Activated CD4-positive, alpha-beta T cell treated with anti-CD3 and anti-CD28 coated beads for 24 hours (primary cell): ENCODE measurements at regions not wholly inside any gene's neighbourhood (a gene's known extent, or its start where the extent isn't known, plus 50 kb on each side); places are given as distances from the start of the nearest gene placed in this dataset.
"Not testable (repeated sequence)": the region's sequence is repeated elsewhere in the genome, so short reads cannot be mapped to it uniquely, and the experiment has no call there.

Experiments used
- DNase-seq, 2 donors: peaks; one replicate each; pipeline ENCODE4 v3.0.0-alpha.2; 2020; ENCODE audit warnings: low read depth in 2 of 2

DNA sequence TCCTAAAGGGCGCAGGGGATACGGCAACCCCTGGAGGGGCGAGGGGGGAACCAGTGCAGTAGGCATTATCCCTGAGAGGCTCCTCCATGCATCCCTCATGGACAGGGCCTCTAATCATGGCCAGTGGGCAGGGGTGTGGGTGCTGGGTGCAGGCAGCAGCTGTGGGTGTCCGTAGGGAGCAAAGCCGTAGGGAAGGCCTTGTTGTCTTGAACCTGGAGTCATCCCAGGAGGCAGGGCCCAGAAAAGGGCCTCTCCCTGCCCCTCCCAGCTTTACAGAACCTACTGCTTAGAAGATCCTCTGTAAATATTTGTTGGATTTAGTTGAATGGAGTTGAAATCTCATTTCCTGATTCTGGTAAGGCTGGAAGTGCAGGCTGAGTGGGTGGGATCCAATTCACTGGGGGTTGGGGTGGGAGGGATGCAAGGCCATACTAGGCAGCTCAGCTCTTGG, 207.0 kb upstream of the HAAO start:
- no peak for DNase-seq

- DNase-seq = no peak
Measured at GRCh38 chr2:42998721-42999120, 206.3 kb upstream of the HAAO start.

- no peak for DNase-seq
Measured at GRCh38 chr2:42996528-42996927, 204.1 kb upstream of the HAAO start.

DNA sequence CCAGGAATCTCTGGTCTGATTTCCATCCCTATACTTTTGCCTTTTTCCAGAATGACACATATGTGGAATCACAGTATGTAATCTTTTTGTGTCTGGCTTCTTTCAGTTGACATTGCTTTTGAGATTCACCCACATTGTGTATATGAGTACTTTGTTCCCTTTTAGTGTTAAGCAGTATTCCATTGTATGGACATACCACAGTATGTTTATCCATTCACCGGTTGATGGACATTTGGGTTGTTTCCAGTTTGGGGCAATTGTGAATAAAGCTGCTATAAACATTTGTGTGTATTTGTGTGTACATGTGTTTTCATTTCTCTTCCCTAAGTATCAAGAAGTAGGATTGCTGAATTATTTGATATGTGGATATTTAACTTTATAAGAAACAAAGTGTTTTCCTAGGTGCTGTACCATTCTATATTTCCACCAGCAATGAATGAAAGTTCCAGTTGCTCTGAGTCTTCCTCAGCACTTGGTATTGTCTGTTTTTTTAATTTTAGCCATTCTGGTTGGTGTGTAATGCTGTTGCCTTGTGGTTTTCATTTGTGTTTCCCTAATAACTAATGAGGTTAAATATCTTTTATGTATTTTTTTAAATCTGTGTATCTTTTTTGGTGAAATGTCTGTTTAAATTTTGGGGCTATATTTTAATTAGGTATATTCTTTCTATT, 203.5 kb upstream of the HAAO start:
- no peak for DNase-seq

DNA sequence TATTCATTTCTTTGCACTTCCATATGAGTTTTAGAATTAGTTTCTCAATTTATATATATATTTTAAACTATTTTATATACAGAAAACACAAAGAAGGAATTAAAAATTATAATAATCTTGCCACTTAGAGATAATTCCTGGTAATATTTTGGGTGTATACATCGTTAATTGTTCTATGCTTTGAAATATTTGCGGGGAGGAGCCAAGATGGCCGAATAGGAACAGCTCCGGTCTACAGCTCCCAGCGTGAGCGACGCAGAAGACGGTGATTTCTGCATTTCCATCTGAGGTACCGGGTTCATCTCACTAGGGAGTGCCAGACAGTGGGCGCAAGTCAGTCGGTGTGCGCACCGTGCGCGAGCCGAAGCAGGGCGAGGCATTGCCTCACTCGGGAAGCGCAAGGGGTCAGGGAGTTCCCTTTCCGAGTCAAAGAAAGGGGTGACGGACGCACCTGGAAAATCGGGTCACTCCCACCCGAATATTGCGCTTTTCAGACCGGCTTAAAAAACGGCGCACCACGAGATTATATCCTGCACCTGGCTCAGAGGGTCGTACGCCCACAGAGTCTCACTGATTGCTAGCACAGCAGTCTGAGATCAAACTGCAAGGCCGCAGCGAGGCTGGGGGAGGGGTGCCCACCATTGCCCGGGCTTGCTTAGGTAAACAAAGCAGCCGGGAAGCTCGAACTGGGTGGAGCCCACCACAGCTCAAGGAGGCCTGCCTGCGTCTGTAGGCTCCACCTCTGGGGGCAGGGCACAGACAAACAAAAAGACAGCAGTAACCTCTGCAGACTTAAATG, 197.1 kb upstream of the HAAO start:
- not testable (repeated sequence) for DNase-seq

DNA sequence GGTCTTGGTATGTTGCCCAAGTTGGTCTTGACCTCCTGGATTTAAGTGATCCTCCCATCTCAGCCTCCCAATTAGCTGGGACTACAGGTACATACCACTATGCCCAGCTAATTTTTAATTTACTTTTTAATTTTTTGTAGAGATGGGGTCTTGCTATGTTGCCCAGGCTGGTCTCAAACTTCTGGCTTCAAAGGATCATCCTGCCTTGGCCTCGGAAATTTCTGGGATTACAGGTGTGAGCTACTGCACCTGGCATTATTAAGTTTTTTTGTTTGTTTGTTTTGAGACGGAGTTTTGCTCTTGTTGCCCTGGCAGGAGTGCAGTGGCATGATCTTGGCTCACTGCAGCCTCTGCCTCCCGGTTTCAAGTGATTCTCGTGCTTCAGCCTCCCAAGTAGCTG, 195.7 kb upstream of the HAAO start:
- DNase-seq = not testable (repeated sequence)

GRCh38 chr2:42987112-42987922, 194.9 kb upstream of the HAAO start:
- no peak for DNase-seq

DNA sequence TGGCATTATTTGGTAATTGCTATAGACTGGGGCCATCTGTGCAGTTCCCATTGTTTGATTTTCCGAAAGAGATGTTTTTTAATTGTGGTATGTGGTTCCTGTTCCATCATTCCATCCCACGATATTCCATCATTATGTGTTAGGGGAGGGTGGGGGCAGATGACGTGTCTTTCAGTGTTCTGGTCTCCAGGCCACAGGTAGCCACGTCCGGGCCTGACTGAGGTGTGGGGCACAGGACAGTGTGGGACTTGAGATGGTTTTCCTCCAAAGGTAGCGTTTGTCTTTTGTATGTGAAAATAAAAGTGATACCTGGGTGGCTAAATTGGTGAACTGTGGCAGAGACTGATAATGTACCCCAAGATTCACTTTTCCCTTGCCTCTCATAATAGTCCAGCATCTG, 192.2 kb upstream of the HAAO start:
- DNase-seq = no peak

DNA sequence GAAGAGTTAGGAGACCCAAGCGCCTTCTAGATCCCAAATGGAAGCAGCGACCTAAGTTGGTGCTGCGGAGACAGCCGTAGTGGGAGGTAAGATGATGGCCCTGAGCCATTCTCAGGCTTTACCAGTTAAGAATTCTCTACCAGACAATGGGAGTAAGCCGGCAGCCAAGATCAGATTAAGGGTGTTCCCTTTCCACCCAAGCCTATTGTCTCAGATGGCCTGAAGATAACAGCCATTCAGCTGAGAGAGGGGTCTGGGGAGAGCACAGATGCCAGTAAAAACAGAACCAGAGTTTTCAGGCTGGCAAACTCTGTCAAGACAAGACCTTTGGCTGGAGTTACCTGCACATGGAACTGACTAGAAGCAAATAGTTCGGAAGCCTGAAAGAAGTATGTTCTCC, 191.7 kb upstream of the HAAO start:
- DNase-seq = no peak

DNA sequence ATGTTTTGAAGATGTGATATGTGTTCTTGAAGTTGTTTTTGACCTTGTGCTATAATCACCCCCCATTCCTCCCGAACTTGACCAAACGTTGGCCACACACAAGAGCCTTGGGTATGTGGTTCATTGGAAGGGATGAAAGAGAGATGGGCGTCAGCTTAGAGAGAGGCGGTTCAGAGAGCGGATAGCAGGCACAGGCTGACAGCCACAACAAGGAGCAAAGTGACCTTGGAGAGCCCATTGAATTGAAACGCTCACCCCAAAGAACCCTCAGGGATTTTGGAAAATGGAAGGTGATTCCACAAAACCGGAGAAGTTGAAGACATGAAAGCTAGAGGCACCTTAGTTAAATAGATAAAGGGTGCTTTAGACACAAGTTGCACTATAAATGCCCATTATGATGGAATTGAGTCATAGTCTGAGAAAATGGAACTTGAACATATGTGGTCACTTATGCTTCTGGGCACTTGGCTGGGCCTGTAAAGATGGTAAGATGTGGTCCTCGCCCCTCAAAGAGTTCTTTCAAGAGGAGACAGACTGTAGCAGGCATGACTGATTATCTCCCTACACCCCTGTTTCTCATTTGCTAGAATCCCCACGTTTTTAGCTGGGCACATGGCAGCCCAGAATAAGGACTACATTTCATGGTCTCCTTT, 188.5 kb upstream of the HAAO start:
- DNase-seq = no peak

DNA sequence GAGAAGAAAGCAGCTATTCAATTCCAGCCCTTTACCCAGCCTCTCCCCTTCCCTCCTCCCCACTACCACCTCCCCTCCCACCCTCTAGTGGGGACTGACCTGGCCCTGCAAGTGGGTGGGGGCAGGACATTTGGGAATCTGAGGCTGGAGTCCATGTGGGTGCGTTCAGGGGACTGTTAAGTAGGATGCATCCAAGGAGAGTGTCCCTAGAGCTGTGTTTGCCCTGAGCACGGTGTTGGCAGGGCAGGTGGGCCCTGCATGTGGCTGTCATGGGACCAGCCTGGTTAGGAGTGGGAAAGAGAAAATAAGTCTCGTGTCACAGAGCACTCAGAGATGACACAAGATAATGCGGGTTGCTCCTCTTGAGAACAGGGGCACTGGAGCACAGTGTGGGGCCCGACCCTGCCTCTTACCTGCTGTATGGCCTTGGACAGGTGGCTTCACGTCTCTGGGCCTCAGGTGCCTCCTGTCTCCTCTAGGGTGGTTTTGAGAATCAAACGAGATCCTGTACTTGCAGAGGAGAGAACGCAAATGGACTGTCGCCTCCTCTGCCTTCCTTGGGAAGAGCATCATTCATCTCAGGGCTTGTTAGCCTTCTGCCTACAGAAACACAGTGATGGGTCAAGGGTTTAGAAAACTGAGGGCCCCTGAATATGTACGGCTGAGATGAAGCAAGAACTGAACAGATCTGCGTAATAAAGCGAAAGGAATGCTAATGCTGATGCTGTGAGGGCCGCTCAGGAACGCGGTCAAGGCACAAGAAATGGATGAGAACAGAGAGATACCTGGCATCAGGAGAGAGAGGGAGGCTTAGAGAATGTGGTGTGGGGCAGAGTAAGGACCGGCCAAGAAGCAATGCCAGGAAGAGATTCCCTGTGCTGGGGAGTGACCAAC, 187.7 kb upstream of the HAAO start:
- DNase-seq = no peak

DNA sequence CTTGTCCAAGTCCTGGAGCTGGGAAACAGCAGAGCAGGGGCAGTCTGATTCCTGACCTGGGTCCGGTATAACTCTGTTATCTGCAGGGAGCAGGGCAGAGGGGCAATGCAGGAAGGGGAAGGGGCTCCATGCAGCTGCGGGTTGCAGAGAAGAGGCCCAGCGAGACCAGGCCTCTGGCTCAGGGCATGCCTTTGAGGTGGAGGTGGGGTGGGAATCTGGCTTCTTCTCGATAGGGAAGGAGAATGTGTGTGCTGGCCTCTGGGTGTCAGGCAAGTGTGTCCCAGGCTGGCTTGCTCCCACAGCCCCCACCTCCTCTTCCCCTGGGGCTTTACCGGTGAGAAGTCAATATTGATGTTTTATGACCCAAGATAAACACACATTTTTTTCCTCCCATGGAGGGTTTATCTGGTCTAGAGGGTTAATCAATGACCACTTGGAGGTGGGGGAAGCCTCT, 187.1 kb upstream of the HAAO start:
- no peak for DNase-seq

DNA sequence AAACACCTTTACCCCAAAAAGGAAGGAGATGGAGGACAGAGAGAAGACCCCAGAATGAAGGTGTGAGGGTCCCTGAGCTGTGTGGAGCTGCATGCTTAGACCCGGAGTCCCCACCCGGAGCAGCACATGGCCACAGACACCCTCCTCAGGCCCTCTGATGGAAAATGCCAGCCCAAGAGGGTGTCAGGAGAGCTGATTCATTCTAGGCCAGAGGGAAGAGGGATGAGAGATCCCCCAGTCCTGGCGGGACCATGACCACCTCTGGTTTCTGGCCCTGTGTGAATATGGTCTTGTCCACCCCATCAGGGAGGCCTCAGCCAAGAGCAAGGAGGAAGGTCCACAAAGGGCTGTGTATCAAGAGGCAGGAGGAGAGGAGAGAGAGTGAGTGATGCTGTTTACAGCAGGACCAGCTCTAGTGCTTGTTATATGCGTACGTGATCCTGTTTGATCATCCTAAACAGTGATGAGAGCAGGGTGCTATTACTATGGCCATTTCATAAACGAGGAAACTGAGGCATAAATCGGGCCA, 186.6 kb upstream of the HAAO start:
- DNase-seq = no peak

DNA sequence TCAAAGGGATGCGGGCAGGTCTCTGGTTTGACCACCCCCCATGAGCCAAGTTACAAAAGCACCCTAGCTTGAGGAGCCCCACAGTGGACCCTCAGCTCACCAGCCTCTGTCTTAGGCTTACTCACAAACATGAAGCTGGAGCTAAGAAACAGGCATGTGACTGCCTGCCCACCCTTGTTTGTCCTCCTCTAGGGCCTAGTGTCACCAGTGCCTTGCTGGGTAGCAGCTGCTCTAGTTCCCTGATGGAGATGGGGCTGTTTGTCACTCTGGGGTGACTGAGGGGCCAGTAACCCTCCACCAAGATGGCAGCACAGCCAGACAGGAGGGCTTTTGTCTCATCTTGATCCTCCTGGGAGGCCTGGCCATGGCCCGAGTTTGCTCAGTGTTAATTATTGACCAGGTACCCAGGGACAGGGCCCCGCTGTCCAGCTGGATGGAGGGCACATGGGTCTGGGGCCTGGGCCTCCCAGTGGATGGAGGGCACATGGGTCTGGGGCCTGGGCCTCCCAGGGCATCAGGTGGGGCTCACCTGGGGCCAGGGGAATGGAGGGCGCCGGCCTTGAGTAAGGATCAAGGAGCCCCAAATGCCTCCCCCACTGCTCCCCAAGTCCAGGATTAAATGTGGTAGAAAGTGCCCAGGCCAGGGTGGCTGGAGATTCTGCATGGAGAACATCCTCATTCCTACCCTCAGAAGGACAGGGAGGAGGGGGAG, 185.9 kb upstream of the HAAO start:
- DNase-seq = no peak

DNA sequence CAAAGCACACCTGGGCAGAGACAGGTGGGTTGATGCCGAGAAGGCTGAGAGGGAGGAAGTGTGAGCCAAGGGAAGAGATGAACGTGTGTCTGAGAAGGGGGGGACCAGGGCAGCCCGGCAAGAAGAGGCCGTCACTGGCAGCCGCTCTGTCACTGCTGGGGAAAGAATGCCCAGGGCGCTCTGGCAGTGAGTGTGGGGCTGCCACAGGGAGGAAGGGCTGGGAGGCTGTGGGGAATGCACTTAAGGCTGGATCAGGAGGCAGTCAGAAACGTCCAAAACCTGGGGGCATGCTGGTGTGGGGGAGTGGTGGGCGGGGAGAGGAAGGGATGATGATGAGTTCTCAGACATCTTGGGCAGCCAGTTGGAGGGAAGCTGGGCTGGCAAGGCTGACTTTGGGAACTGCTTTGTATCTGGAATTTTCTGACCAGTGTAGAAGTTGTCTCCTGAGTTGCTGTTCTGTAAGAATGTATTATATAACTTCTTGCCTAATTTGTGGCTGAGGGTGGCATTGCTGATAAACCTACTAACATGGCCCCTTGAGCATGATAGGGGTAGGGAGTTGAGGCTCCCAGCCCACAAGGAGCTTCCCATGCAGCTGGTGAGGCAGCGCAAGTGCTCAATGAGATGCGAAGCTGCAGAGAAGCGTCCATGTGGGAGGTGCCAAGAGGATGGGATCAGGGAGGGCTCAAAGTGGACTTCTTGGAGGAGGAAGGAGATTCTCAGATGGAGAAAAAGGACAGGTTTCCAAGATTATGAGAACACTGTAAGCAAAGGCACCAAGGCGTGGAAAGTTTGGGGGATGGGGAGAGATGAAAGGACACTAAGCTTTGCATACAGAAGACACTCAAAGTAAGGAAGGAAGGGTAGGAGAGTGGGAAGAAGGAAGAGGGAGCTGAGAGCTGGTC, 185.1 kb upstream of the HAAO start:
- DNase-seq = no peak

GRCh38 chr2:42976351-42976750, 184.0 kb upstream of the HAAO start:
- no peak for DNase-seq

- DNase-seq = peak; percentile 30 to 38
Measured at GRCh38 chr2:42974721-42975717, 182.6 kb upstream of the HAAO start.
